Karpas-422 (cell line): ENCODE measurements at regions not wholly inside any gene's neighbourhood (a gene's known extent, or its start where the extent isn't known, plus 50 kb on each side); places are given as distances from the start of the nearest gene placed in this dataset.

ENCODE experiments used
- DNase-seq: peaks from one replicate; pipeline ENCODE4 v3.0.0-alpha.2; 2015
- H2AFZ ChIP-seq: fragments of 200-600 bp; sonication (generic); 2 replicates; pipeline ENCODE4 v1.6.1; 2014; ENCODE audit warnings: antibody characterized with exemption, low read length, mixed read lengths
- H3K27ac ChIP-seq: fragments of 200-600 bp; sonication (generic); 2 replicates; pipeline ENCODE4 v1.5.1; 2014; ENCODE audit warnings: mild to moderate bottlenecking, low read length, moderate library complexity
- H3K27me3 ChIP-seq: fragments of 200-600 bp; sonication (generic); 2 replicates; pipeline ENCODE4 v1.6.1; 2014; ENCODE audit warnings: low read length, mixed read lengths
- H3K36me3 ChIP-seq: fragments of 200-600 bp; sonication (generic); 2 replicates; pipeline ENCODE4 v1.6.1; 2014; ENCODE audit warnings: low read length, mixed read lengths; ENCODE audit not compliant: insufficient read depth
- H3K4me1 ChIP-seq: fragments of 200-600 bp; sonication (generic); 2 replicates; pipeline ENCODE4 v1.6.1; 2014; ENCODE audit warnings: mild to moderate bottlenecking, low read length, mixed read lengths
- H3K4me2 ChIP-seq: fragments of 200-600 bp; sonication (generic); 2 replicates; pipeline ENCODE4 v1.6.1; 2014; ENCODE audit warnings: low read length, low read depth, mild to moderate bottlenecking; ENCODE audit not compliant: poor library complexity, severe bottlenecking
- H3K4me3 ChIP-seq: fragments of 200-600 bp; sonication (generic); 2 replicates; pipeline ENCODE4 v1.5.1; 2014; ENCODE audit warnings: mild to moderate bottlenecking, antibody characterized with exemption, low read length, mixed read lengths
- H3K79me2 ChIP-seq: fragments of 200-600 bp; sonication (generic); 2 replicates; pipeline ENCODE4 v1.6.1; 2014; ENCODE audit warnings: mild to moderate bottlenecking, low read length, mixed read lengths
- H3K9ac ChIP-seq: fragments of 200-600 bp; sonication (generic); 2 replicates; pipeline ENCODE4 v1.6.0; 2014; ENCODE audit warnings: low read length
- H3K9me2 ChIP-seq: fragments of 200-600 bp; sonication (generic), shearing (Covaris generic); replicated peaks from 2 replicates; pipeline ENCODE4 v1.6.0; 2014; ENCODE audit warnings: mild to moderate bottlenecking, low read length, moderate library complexity; ENCODE audit not compliant: insufficient read depth
- H3K9me3 ChIP-seq: fragments of 300-700, 200-600 bp; sonication (generic); 2 replicates; pipeline ENCODE4 v1.6.1; 2014; ENCODE audit warnings: low read length, mixed read lengths
- H4K20me1 ChIP-seq: fragments of 200-600 bp; sonication (generic); 2 replicates; pipeline ENCODE4 v1.6.1; 2014; ENCODE audit warnings: mild to moderate bottlenecking, antibody characterized with exemption, low read length, low read depth; ENCODE audit not compliant: insufficient read depth

GRCh38 chr6:164916087-164916486 lies 393.3 kb downstream of the C6orf118 start:
- Histone ChIP-seq H4K20me1 (no peaks in the 10 kb centered on the region), H2AFZ (no peak overlapping the region), H3K27me3 (no peaks in the 10 kb centered on the region), H3K4me1 (no peaks in the 10 kb centered on the region), H3K79me2 (no peaks in the 10 kb centered on the region), H3K9me2 (no peaks in the 10 kb centered on the region), H3K4me2 (no peak overlapping the region), H3K36me3 (no peaks in the 10 kb centered on the region), H3K9ac (no peak overlapping the region), H3K27ac (no peak overlapping the region), H3K4me3 (no peak overlapping the region), H3K9me3 (peaks cover 23% of the 10 kb centered on the region)
- DNase-seq: no peak

- Histone ChIP-seq H3K36me3 (no peaks in the 10 kb centered on the region), H3K9me3 (peaks cover 21% of the 10 kb centered on the region), H3K4me2 (no peak overlapping the region), H3K4me1 (no peaks in the 10 kb centered on the region), H3K79me2 (no peaks in the 10 kb centered on the region), H3K27ac (no peak overlapping the region), H4K20me1 (no peaks in the 10 kb centered on the region), H3K9ac (no peak overlapping the region), H2AFZ (no peak overlapping the region), H3K27me3 (no peaks in the 10 kb centered on the region), H3K4me3 (no peak overlapping the region), H3K9me2 (no peaks in the 10 kb centered on the region)
- DNase-seq: no peak
Observed at GRCh38 chr6:164911873-164912580, 397.4 kb downstream of the C6orf118 start.

- no peaks in the 10 kb centered on the region for H3K4me1 ChIP-seq
- peaks cover 18% of the 10 kb centered on the region for H3K9me3 ChIP-seq
- no peak for DNase-seq
- no peak overlapping the region for H3K4me3 ChIP-seq
- H3K9ac ChIP-seq: no peak overlapping the region
- H3K9me2 ChIP-seq: no peaks in the 10 kb centered on the region
- no peak overlapping the region for H2AFZ ChIP-seq
- no peaks in the 10 kb centered on the region for H3K27me3 ChIP-seq
- H3K27ac ChIP-seq: no peak overlapping the region
- no peaks in the 10 kb centered on the region for H3K36me3 ChIP-seq
- H4K20me1 ChIP-seq: no peaks in the 10 kb centered on the region
- no peak overlapping the region for H3K4me2 ChIP-seq
- no peaks in the 10 kb centered on the region for H3K79me2 ChIP-seq
Observed at GRCh38 chr6:164911151-164911550, 398.3 kb downstream of the C6orf118 start.

GRCh38 chr6:164906766-164907165 lies 402.6 kb downstream of the C6orf118 start:
- Histone ChIP-seq H3K9me3 (peaks cover 28% of the 10 kb centered on the region), H3K4me3 (no peak overlapping the region), H3K9me2 (no peaks in the 10 kb centered on the region), H3K27me3 (no peaks in the 10 kb centered on the region), H2AFZ (no peak overlapping the region), H3K9ac (no peak overlapping the region), H3K4me2 (no peak overlapping the region), H3K79me2 (no peaks in the 10 kb centered on the region), H3K4me1 (no peaks in the 10 kb centered on the region), H3K36me3 (no peaks in the 10 kb centered on the region), H4K20me1 (no peaks in the 10 kb centered on the region), H3K27ac (no peak overlapping the region)
- no peak for DNase-seq

- no peak for DNase-seq
- no peaks in the 10 kb centered on the region for H4K20me1 ChIP-seq
- H3K9ac ChIP-seq: no peak overlapping the region
- peaks cover 39% of the 10 kb centered on the region for H3K9me3 ChIP-seq
- H3K9me2 ChIP-seq: no peaks in the 10 kb centered on the region
- no peak overlapping the region for H3K4me2 ChIP-seq
- no peaks in the 10 kb centered on the region for H3K4me1 ChIP-seq
- no peaks in the 10 kb centered on the region for H3K79me2 ChIP-seq
- H2AFZ ChIP-seq: no peak overlapping the region
- H3K4me3 ChIP-seq: no peak overlapping the region
- H3K36me3 ChIP-seq: no peaks in the 10 kb centered on the region
- no peaks in the 10 kb centered on the region for H3K27me3 ChIP-seq
- no peak overlapping the region for H3K27ac ChIP-seq
Observed at GRCh38 chr6:164905311-164905710, 404.1 kb downstream of the C6orf118 start.

GRCh38 chr6:164898412-164898811 lies 411.0 kb downstream of the C6orf118 start:
- Histone ChIP-seq H4K20me1 (no peaks in the 10 kb centered on the region), H3K4me2 (no peak overlapping the region), H3K79me2 (no peaks in the 10 kb centered on the region)

GRCh38 chr6:164897523-164898235 lies 411.7 kb downstream of the C6orf118 start:
- Histone ChIP-seq H3K9me3 (peaks cover 45% of the 10 kb centered on the region), H3K4me1 (no peaks in the 10 kb centered on the region), H3K27ac (no peak overlapping the region), H3K4me2 (no peak overlapping the region), H3K79me2 (no peaks in the 10 kb centered on the region), H3K36me3 (no peaks in the 10 kb centered on the region), H3K9me2 (no peaks in the 10 kb centered on the region), H4K20me1 (no peaks in the 10 kb centered on the region), H3K9ac (no peak overlapping the region), H3K27me3 (no peaks in the 10 kb centered on the region), H2AFZ (no peak overlapping the region), H3K4me3 (no peak overlapping the region)
- no peak for DNase-seq

More at GRCh38 chr6:164898412-164898811, 411.0 kb downstream of the C6orf118 start:
- Histone ChIP-seq H3K4me1 (no peaks in the 10 kb centered on the region), H2AFZ (no peak overlapping the region), H3K9me2 (no peaks in the 10 kb centered on the region), H3K36me3 (no peaks in the 10 kb centered on the region), H3K27ac (no peak overlapping the region), H3K9ac (no peak overlapping the region), H3K27me3 (no peaks in the 10 kb centered on the region), H3K9me3 (peaks cover 48% of the 10 kb centered on the region), H3K4me3 (no peak overlapping the region)
- DNase-seq: no peak

GRCh38 chr6:164889980-164890379 lies 419.4 kb downstream of the C6orf118 start:
- Histone ChIP-seq H3K9me2 (no peaks in the 10 kb centered on the region), H4K20me1 (no peaks in the 10 kb centered on the region), H3K79me2 (no peaks in the 10 kb centered on the region), H3K4me3 (no peak overlapping the region), H3K27me3 (no peaks in the 10 kb centered on the region), H3K4me2 (no peak overlapping the region), H2AFZ (no peak overlapping the region), H3K4me1 (no peaks in the 10 kb centered on the region), H3K9ac (no peak overlapping the region), H3K9me3 (peaks cover 40% of the 10 kb centered on the region), H3K36me3 (no peaks in the 10 kb centered on the region), H3K27ac (no peak overlapping the region)
- no peak for DNase-seq
